Endodermal cell (in vitro differentiated cells): ENCODE measurements at regions not wholly inside any gene's neighbourhood (a gene's known extent, or its start where the extent isn't known, plus 50 kb on each side); places are given as distances from the start of the nearest gene placed in this dataset.

Experiments
- DNase-seq: peaks from one replicate; pipeline ENCODE4 v3.0.0-alpha.2; 2017
- H3K27ac ChIP-seq: 2 replicates; pipeline ENCODE4 v1.5.1; 2013; ENCODE audit warnings: mild to moderate bottlenecking, low read depth, low read length, moderate library complexity
- H3K27me3 ChIP-seq: 2 replicates; pipeline ENCODE4 v1.6.1; 2013; ENCODE audit warnings: mild to moderate bottlenecking, low read length, moderate library complexity; ENCODE audit not compliant: insufficient read depth, control insufficient read depth, poor library complexity, severe bottlenecking
- H3K36me3 ChIP-seq: 2 replicates; pipeline ENCODE4 v1.7.0; 2013; ENCODE audit warnings: mild to moderate bottlenecking, low read length, moderate library complexity; ENCODE audit not compliant: control insufficient read depth, insufficient read depth
- H3K4me1 ChIP-seq: one replicate; pipeline ENCODE4 v1.7.0; 2013; ENCODE audit warnings: low read length; ENCODE audit not compliant: control insufficient read depth, insufficient read depth
- H3K4me3 ChIP-seq: 2 replicates; pipeline ENCODE4 v1.5.1; 2013; ENCODE audit warnings: mild to moderate bottlenecking, low read length, moderate library complexity
- H3K9ac ChIP-seq: 2 replicates; pipeline ENCODE4 v1.6.1; 2013; ENCODE audit warnings: mild to moderate bottlenecking, low read length, moderate library complexity; ENCODE audit not compliant: poor library complexity, severe bottlenecking; ENCODE audit errors: extremely low read depth
- H3K9me3 ChIP-seq: 2 replicates; pipeline ENCODE4 v1.6.1; 2013; ENCODE audit warnings: mild to moderate bottlenecking, low read length, moderate library complexity; ENCODE audit not compliant: control insufficient read depth
- H3K27ac Mint-ChIP-seq: 2 replicates; pipeline ENCODE4 v1.8.0; 2020; ENCODE audit warnings: mixed read lengths
- H3K27me3 Mint-ChIP-seq: 2 replicates; pipeline ENCODE4 v1.8.0; 2021; ENCODE audit warnings: mild to moderate bottlenecking, mixed read lengths; ENCODE audit not compliant: insufficient read depth
- H3K36me3 Mint-ChIP-seq: 2 replicates; pipeline ENCODE4 v1.8.0; 2020; ENCODE audit warnings: low read depth, mixed read lengths
- H3K4me1 Mint-ChIP-seq: 2 replicates; pipeline ENCODE4 v1.8.0; 2020; ENCODE audit warnings: mixed read lengths
- H3K4me3 Mint-ChIP-seq: 2 replicates; pipeline ENCODE4 v1.8.0; 2020; ENCODE audit warnings: mild to moderate bottlenecking, moderate library complexity, mixed read lengths
- H3K9me3 Mint-ChIP-seq: 2 replicates; pipeline ENCODE4 v1.8.0; 2020; ENCODE audit warnings: mild to moderate bottlenecking, mixed read lengths
- CTCF ChIP-seq: fragments of 200-600 bp; sonication (generic); conservative IDR thresholded peaks from 2 replicates; pipeline ENCODE4 v1.5.0; 2021; ENCODE audit warnings: antibody characterized with exemption, mild to moderate bottlenecking
- WGBS, 2 experiments: methylation state at CpG; one replicate each; pipeline versions ENCODE4 v1.1.5 to v1.1.7; 2013; ENCODE audit warnings: missing lambda C conversion rate in 2 of 2, mixed read lengths in 1 of 2; ENCODE audit not compliant: insufficient coverage in 1 of 2, insufficient read length in 1 of 2; 5-methylcytosine and 5-hydroxymethylcytosine counted together

- Histone ChIP-seq H3K36me3 (no peaks in the 10 kb centered on the region), H3K9ac (no peak overlapping the region), H3K27ac (no peak overlapping the region), H3K4me1 (peaks cover 26% of the 10 kb centered on the region), H3K4me3 (no peak overlapping the region), H3K27me3 (no peaks in the 10 kb centered on the region), H3K9me3 (peaks cover 15% of the 10 kb centered on the region)
- TF ChIP-seq CTCF: no peak
- no peak for DNase-seq
- Mint-ChIP-seq H3K27me3 (no peaks in the 10 kb centered on the region), H3K9me3 (peaks cover 13% of the 10 kb centered on the region), H3K27ac (no peak overlapping the region), H3K36me3 (peaks cover 3% of the 10 kb centered on the region), H3K4me3 (no peak overlapping the region), H3K4me1 (peaks cover 49% of the 10 kb centered on the region)
- 82 to 100% methylated on average over 1 of the region's 1 CpG for WGBS, 2 experiments
These were observed 54.3 kb upstream of the MYRIP start for GRCh38 chr3:39755100-39755499.

- Mint-ChIP-seq H3K4me3 (no peak overlapping the region), H3K9me3 (peaks cover 13% of the 10 kb centered on the region), H3K4me1 (peaks cover 36% of the 10 kb centered on the region), H3K36me3 (peaks cover 3% of the 10 kb centered on the region), H3K27ac (no peak overlapping the region), H3K27me3 (no peaks in the 10 kb centered on the region)
- Histone ChIP-seq H3K36me3 (no peaks in the 10 kb centered on the region), H3K27ac (no peak overlapping the region), H3K27me3 (no peaks in the 10 kb centered on the region), H3K9me3 (peaks cover 15% of the 10 kb centered on the region), H3K4me3 (peak overlapping the region; percentile 43), H3K4me1 (peaks cover 16% of the 10 kb centered on the region), H3K9ac (no peak overlapping the region)
- DNase-seq: no peak
- WGBS, 2 experiments: 89 to 95% methylated on average over 2 of the region's 2 CpGs
- TF ChIP-seq CTCF: no peak
These were observed 52.1 kb upstream of the MYRIP start for GRCh38 chr3:39757307-39757706.
